SKM-1 treated with dmso at 0.1 percent for 144 hours (cell line): ENCODE measurements at regions not wholly inside any gene's neighbourhood (a gene's known extent, or its start where the extent isn't known, plus 50 kb on each side); places are given as distances from the start of the nearest gene placed in this dataset.

ENCODE experiments used
- DNase-seq: peaks from one replicate; lab custom pipeline; 2025; ENCODE audit not compliant: unreplicated experiment; lab: John Stamatoyannopoulos, UW

DNA sequence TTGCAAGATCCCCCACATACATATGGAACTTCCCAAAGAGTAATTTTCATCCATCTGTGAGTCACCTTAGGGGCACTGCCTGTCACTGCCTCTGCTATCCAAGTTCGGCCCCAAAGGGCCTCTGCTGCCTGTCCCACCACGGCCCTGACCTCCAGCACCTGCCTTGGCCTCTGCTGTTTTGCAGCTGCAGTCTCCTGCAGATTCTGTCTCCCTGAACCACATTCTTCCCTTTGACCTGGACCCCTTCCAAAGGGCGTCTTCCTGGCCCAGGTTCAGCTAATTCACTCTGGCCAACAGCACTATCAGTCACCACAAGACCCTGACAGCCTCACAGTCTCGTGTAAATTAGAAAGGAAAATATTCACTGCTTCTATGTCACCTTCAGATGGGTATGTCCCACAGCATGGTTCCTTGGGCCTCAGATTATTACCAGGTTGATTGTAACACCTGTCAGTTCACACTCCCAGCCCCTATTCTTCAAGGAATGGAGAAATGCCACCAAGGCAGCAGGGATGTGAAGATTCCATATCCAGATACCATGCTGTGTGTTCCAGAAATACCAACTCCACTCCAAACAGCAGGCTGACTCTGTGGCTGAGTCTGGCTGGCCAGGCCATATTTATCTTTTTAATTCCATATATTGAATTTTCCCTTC is 479.3 kb downstream of the ARHGEF28 start:
- DNase-seq: no peak

DNA sequence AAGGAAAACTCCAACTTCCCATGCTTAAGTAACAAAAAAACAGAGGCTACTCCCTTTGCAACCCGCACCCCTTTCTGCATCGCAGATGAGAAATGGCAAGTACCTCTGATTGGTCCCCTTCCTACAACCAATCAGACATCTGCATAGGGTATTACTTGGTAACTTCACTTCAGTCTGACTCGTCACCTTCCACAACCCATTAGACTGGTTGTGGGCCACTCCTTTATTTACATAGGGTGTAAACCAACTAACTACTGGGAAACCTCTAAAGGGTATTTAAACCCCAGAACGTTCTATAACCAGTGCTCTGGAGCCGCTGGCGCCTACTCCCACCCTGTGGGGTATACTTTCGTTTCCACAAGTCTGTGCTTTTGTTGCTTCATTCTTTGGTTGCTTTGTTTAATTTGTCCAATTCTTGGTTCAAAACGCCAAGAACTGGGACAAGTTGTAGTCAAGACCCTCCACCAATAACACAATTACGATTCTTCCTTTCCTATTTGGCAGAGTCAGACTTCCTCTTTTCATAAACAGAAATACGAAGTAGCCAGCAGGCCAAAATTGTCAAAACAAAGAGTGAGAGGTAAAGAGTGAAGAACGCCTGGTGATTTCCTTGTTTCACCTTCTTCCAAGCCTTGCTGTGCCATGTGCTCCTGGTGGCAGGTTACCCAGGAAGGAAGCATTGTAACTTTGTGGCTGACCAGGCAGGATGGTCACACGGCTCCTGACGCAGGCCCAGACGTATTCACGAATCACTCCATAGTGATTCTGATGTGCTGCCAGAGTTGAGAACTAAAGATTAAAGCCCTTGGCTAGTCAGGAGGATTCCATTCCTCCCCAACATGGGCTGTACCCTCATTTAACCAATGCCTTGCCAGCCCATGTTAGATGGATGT is 477.4 kb downstream of the ARHGEF28 start:
- DNase-seq: no peak

- no peak for DNase-seq
Observed at GRCh38 chr5:74100268-74100665, 474.3 kb downstream of the ARHGEF28 start.

GRCh38 chr5:74099538-74100267 is 473.7 kb downstream of the ARHGEF28 start:
- no peak for DNase-seq

- DNase-seq: no peak
Observed at GRCh38 chr5:74098941-74099340, 472.9 kb downstream of the ARHGEF28 start.

- DNase-seq: no peak
Observed at GRCh38 chr5:74098456-74098855, 472.5 kb downstream of the ARHGEF28 start.

DNA sequence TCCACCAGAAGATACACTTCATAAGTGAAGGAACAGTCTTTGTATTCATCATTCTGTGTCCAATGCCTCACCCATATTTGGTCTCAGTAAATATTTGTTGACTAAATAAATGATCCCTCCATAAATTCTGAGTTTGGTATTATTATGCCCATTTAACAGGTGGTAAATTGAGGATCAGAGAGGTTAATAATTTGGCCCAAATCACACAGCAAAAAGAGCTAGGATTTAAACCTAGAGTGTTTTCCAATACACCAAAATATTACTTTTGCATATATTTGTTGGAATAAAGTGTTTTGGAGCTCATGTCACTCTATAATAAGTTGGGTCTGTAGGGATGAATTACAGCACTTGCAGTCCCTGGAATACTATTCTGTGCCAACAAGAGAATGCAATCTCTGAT is 470.3 kb downstream of the ARHGEF28 start:
- no peak for DNase-seq

GRCh38 chr5:74095871-74096270 is 469.9 kb downstream of the ARHGEF28 start:
- DNase-seq: no peak

- no peak for DNase-seq
Observed at GRCh38 chr5:74094782-74095108, 468.7 kb downstream of the ARHGEF28 start.

GRCh38 chr5:74094096-74094781 is 468.2 kb downstream of the ARHGEF28 start:
- DNase-seq: no peak

DNA sequence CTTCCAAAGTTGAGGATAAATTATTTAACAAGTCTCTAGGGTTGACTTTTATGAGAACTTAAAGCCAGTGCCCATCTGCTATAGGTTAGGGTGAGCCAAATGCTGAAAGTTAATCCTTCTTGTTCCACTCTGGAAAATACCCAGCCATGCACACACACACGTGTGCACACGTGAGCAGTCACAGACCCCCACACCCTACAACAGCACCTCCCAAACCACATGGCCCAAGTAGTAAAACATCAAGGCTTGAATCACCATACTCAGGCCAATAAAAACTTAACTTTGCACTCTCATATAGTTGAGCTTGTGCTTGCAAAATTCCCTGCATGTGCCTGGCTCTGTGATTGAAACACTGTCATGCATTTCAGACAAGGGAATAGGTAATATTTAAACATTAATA is 467.6 kb downstream of the ARHGEF28 start:
- no peak for DNase-seq

DNA sequence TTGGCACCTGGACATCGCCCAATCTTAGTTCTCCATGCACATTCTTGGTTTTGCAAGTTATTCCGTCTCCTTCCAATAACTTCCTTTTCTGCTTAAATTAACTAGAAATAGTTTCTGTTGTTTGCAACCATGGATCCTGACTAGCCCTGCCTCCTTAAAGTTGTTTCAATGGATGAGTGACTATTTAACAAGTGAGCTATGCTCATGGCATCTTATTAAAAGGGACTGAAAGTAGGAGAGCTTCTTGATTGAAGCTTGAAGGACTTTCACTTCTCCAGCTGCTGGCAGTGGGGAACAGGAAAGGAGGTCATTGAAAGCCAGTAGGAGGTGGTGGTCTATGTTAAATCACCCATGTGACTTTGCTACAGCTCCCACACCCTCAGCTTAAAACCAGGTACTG is 466.8 kb downstream of the ARHGEF28 start:
- DNase-seq: no peak

DNA sequence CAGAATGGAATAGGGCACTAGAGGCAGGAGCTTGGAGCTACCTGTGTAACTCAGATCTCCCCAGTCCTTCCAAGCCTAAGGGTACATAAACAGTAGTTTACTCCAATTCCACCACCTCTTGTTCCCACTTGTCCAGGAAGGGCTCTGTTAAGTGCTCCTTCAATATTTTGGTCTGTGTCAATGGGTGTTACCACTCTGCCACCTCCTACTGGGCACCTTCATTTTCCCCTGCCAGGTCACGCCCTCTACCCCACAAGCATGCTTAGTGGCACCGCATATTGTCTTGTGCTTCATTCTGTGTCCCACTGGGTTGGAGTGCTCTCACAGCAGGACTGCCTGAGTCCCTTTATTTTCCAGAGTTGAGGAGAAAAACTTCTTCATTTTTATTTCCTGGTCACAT is 459.8 kb downstream of the ARHGEF28 start:
- DNase-seq: no peak

- DNase-seq: no peak
Observed at GRCh38 chr5:74085186-74085585, 459.2 kb downstream of the ARHGEF28 start.

DNA sequence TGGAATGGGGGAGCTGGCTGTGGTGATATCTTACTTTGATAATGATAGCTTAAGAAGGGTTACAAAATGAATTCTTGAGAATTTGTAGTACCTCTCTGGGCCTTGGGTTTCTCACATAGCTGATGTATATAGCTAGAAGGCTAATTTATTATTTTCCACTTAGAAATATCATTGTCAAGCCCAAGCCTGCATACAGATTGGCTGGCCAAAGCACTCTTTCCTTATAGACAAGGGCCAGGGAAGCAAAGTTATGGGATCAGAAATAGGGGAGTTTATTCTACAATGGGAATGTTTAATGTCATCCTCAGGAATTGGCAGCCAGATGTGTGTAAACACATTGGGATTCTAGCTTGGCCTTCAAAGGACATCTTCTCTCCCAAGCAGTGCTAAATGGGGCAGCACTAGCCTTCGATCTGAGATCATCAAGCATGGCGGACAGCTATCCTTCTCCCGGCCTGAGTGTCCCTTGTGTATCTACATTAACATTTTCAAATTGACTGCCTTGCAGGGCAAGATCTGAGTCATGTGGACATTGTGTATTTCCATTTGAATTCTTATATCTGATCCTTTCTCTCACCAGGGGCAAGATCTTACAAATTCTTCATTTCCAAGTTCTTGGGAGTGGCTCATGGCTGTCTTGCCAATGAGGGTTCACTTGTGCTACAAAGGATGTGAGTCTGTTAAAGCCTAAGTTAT is 457.2 kb downstream of the ARHGEF28 start:
- no peak for DNase-seq

DNA sequence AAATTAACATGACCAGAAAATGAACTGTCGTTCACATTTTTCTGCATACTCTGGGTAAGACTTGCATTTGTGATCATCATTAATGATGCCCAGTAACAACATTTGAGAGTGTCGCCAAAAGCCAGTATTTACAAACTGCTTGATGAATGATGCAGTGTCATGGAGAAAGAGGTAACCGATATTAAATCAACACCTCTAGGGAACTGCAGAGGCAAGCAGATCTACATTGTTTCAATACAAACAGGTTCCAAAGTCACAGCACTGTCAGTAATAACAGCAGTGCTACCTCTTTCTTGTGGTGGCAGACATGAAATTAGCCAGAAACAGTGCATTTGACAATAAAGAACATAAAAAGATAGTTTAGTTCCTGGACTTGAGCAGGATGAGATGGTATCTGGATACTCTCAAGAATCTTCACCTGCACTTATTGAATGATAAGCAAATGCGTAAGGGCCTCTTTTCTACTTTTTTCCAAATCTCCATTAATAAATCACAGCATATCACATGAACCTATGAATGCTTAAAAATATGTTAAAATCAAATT is 456.6 kb downstream of the ARHGEF28 start:
- no peak for DNase-seq

DNA sequence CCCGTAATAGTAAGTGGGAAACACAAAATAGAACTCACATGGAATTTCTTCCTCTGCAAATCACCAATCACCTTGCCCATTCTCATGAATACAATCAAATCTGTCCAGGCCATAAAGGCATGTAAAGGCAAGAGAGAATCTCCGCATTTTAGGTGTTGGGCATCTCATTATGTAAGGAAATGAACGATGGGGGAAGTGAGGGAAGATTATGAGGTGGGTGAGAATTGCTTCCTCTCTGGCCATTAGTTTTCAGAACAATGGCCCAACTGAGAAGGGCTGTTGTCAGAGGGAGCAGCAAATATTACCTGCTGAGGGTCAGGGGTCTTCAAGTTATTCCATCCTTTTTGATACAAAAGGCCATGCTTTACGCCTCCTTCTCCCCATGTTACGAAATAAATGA is 455.1 kb downstream of the ARHGEF28 start:
- DNase-seq: no peak

DNA sequence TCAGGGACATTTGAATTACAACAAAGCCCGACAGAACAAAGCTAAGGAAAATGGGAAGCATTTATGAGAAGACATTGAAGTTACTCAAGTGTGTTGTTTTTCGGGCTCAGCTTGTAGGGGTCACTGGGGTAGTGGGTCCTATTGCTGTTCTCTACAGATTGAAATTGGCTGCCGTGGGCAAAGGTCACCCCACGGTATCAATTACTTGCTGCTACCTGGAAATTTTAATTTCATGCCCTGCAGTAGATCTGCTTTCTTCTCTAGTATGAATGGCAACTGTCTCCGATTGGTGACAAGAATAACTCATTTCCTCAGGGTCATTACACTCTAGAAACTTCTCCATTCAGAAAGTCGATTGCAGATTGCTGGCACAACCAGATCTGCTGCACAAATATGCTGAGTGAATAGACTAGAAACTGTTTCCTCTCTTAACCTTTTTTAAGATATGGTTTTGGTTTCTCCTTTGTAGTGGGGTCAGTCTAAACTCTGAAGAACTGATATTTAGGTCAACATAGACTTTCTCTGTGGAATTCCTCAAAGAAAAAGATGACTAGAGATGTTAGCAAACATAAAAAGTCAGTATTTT is 454.1 kb downstream of the ARHGEF28 start:
- DNase-seq: no peak

- DNase-seq: no peak
Observed at GRCh38 chr5:74075501-74076484, 449.8 kb downstream of the ARHGEF28 start.
